NAMALWA (cell line): ENCODE measurements at regions not wholly inside any gene's neighbourhood (a gene's known extent, or its start where the extent isn't known, plus 50 kb on each side); places are given as distances from the start of the nearest gene placed in this dataset.

ENCODE experiments used
- DNase-seq: peaks from one replicate; pipeline ENCODE4 v3.0.0-alpha.2; 2015; ENCODE audit warnings: low spot score

DNA sequence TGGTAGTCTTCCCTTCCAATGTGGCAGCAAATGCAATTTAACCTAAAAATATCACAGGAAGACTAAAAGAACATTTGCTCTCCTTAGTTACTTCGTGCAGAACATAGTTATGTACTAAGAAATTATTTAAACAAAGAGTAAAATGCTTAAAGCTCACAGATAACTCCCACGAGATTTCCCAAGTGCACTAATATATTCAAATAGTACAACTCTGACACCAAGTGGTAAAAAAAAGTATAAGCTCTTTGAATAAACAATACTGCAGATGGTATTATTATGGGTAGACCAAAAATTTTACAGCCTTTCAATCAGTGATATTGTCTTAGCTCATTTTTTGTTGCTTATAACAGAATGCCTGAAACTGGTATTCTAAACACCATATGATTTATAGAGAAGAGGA, 52.8 kb upstream of the FILIP1 start:
- peak; percentile 39 for DNase-seq

DNA sequence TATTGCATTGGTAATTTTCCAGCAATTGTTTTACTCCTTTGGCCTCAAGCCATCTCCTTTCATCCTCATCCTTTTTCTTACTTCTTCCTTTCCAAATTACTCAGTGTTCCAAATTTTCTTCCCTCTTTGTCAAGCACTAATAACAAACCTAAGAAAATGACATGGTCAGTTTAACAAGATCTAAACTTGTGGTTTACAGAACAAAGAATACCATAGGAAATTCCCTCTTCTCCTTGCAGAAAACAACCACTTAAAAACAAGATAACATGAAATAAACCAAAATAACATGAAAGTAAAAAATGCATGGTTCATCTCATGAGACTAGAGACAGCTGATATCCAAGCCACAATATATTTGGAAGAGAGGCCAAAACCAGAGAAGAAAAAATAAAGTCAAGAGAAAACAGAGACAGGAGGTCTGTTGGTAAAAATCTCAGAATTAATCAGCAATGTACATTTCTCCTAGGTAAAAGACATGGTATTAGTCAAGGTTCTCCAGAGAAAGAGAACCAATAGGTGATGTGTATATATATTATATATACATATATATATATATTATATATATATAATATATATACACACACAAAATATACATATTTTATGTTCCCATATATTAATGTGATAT, 51.0 kb upstream of the SENP6 start:
- DNase-seq, result no peak

DNA sequence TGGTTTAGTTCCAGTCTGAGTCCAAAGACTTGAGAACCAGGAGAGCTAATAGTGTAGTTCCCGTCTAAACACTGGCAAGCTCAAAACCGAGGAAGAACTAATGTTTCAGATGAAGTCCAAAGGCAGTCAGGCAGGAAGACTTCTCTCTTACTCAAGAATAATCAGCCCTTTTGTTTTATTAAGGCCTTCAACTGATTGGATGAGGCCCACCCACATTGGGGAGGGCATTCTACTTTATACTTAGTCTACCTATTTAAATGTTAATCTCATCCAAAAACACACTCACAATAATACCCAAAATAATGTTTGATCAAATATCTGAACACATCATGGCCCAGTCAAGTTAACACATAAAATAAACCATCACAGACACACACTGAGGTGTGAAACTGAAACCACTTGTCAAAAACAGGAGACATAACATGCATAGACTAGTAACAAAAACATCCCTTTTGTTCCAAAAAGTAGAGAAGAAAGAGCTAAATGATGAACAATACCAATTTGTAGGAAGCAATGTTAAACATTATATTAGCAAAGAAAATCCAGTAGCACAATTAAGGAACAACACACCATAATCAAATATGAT, 50.2 kb upstream of the SENP6 start:
- no peak for DNase-seq
